SH-SY5Y (cell line): ENCODE measurements at regions not wholly inside any gene's neighbourhood (a gene's known extent, or its start where the extent isn't known, plus 50 kb on each side); places are given as distances from the start of the nearest gene placed in this dataset.

ENCODE experiments used
- GATA2 ChIP-seq: IDR thresholded peaks from 2 replicates; pipeline ENCODE4 v1.6.1; 2011; ENCODE audit warnings: mild to moderate bottlenecking, low read depth, low read length
- GATA3 ChIP-seq: IDR thresholded peaks from 2 replicates; pipeline ENCODE4 v1.6.1; 2011; ENCODE audit warnings: low read depth, mild to moderate bottlenecking, low read length, moderate library complexity

DNA sequence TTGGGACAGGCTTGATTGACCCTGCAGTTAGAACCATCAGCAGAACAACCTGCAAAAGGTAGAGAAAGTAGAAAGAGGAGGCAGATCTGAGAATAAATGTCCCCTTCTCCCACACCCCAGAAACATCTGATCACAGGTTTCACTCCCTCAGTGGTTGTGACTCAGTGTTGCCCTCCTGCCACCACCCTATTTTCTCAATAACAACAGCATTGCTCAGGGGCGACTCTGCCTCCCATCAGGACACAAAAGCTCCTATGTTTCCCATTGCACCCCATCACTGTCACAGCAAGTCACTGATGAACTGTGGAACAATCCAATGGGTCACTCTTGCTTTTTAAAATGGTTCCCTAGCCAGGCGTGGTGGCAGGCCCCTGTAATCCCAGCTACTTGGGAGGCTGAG, 110.2 kb downstream of the RASSF10 start:
- no peak for TF ChIP-seq GATA2
- TF ChIP-seq GATA3, result no peak
